ENCODE measurements at regions not wholly inside any gene's neighbourhood (a gene's known extent, or its start where the extent isn't known, plus 50 kb on each side); places are given as distances from the start of the nearest gene placed in this dataset.

DNA sequence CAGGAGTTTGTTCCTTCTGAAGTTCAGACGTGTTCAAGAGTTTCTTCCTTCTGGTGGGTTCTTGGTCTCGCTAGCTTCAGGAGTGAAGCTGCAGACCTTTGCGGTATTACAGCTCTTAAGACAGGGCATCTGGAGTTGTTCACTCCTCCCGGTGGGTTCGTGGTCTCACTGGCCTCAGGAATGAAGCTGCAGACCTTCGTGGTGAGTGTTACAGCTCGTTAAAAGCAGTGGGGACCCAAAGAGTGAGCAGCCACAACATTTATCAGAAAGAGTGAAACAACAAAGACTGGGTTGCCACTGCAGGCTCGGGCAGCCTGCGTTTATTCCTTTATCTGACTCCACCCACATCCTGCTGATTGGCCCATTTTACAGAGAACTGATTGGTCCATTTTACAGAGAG lies 373.1 kb downstream of the ETS1 start:
- Histone ChIP-seq H3K36me3 (replicated peaks; ENCODE audit: low read depth, low read length) (no peaks in the 10 kb centered on the region), H4K20me1 (ENCODE audit: insufficient read depth, low read length) (no peaks in the 10 kb centered on the region), H3K79me2 (ENCODE audit: low read length) (no peaks in the 10 kb centered on the region), H3K27me3 (ENCODE audit: low read depth, low read length) (no peaks in the 10 kb centered on the region), H2AFZ (ENCODE audit: low read depth, low read length) (no peak overlapping the region), H3K4me2 (ENCODE audit: low read length) (no peak overlapping the region), H3K4me1 (ENCODE audit: low read length) (no peaks in the 10 kb centered on the region), H3K9me3 (ENCODE audit: insufficient read depth, low read length) (no peaks in the 10 kb centered on the region; the same call in 1 of the 2 replicates), H3K9ac (ENCODE audit: low read length) (no peak overlapping the region), H3K4me3 (ENCODE audit: low read length) (no peak overlapping the region), H3K27ac (ENCODE audit: low read length) (no peak overlapping the region)
- TF ChIP-seq EZH2phosphoT487 (IDR thresholded peaks at IDR 0.05; ENCODE audit: low read depth) = no peak
- TF ChIP-seq, protein P1, sequence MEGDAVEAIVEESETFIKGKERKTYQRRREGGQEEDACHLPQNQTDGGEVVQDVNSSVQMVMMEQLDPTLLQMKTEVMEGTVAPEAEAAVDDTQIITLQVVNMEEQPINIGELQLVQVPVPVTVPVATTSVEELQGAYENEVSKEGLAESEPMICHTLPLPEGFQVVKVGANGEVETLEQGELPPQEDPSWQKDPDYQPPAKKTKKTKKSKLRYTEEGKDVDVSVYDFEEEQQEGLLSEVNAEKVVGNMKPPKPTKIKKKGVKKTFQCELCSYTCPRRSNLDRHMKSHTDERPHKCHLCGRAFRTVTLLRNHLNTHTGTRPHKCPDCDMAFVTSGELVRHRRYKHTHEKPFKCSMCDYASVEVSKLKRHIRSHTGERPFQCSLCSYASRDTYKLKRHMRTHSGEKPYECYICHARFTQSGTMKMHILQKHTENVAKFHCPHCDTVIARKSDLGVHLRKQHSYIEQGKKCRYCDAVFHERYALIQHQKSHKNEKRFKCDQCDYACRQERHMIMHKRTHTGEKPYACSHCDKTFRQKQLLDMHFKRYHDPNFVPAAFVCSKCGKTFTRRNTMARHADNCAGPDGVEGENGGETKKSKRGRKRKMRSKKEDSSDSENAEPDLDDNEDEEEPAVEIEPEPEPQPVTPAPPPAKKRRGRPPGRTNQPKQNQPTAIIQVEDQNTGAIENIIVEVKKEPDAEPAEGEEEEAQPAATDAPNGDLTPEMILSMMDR (IDR thresholded peaks at IDR 0.05; ENCODE audit: low read depth, low read length) = no peak

DNA sequence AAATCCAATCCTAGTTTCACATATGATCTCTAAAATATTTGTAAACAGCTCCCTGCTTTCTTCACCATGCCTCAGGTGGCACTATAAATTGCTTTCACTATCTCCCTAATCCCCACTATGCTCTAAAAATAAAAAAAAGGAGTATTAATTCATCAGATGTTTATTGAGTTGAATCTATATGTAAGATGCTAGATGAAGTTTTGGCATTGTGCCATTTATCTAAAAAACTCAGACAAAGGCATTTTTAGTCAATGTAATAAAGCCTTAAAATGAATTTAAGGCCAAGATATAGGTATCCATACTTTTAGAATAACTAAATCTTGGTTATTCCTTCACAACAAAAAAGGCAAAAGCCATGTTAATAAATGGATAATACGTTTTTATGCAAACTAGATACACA lies 373.9 kb downstream of the ETS1 start:
- H4K20me1 ChIP-seq (ENCODE audit: insufficient read depth, low read length) = no peaks in the 10 kb centered on the region
- TF ChIP-seq, protein P1 (IDR thresholded peaks at IDR 0.05; ENCODE audit: low read depth, low read length) = no peak
- no peak for TF ChIP-seq EZH2phosphoT487 (IDR thresholded peaks at IDR 0.05; ENCODE audit: low read depth)

DNA sequence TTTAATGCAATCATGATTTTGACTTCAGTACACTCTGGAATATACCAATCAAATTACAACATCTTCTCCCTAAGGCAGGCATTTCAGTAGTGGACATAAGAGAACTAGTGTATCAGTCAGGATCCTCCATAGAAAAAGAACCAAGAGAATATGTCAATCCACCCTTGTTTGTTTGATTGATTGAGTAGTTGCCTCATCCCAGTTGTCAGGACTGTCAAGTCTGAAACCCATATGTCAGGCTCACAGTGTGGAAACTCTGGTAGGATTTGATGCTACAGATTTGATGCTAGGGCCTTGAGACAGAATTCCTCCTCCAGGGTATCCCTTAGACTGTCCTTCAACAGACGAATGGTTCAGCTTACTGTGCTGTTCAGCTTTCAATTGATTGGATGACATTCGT lies 375.0 kb downstream of the ETS1 start:
- Histone ChIP-seq H3K36me3 (replicated peaks; ENCODE audit: low read depth, low read length) (no peaks in the 10 kb centered on the region), H3K4me2 (ENCODE audit: low read length) (no peak overlapping the region), H2AFZ (ENCODE audit: low read depth, low read length) (no peak overlapping the region), H3K79me2 (ENCODE audit: low read length) (no peaks in the 10 kb centered on the region), H3K27me3 (ENCODE audit: low read depth, low read length) (no peaks in the 10 kb centered on the region), H3K9me3 (ENCODE audit: insufficient read depth, low read length) (no peaks in the 10 kb centered on the region; the same call in 1 of the 2 replicates), H3K27ac (ENCODE audit: low read length) (no peak overlapping the region), H3K4me1 (ENCODE audit: low read length) (no peaks in the 10 kb centered on the region), H4K20me1 (ENCODE audit: insufficient read depth, low read length) (no peaks in the 10 kb centered on the region), H3K9ac (ENCODE audit: low read length) (no peak overlapping the region), H3K4me3 (ENCODE audit: low read length) (no peak overlapping the region)
- TF ChIP-seq, protein P1 (IDR thresholded peaks at IDR 0.05; ENCODE audit: low read depth, low read length) = no peak

More for the DNA sequence above, 373.9 kb downstream of the ETS1 start:
- no peak overlapping the region for H3K4me3 ChIP-seq (ENCODE audit: low read length)
- no peak overlapping the region for H3K27ac ChIP-seq (ENCODE audit: low read length)
- H3K4me2 ChIP-seq (ENCODE audit: low read length) = no peak overlapping the region
- no peaks in the 10 kb centered on the region for H3K79me2 ChIP-seq (ENCODE audit: low read length)
- no peak overlapping the region for H3K9ac ChIP-seq (ENCODE audit: low read length)
- H3K4me1 ChIP-seq (ENCODE audit: low read length) = no peaks in the 10 kb centered on the region
- H3K9me3 ChIP-seq (ENCODE audit: insufficient read depth, low read length) = no peaks in the 10 kb centered on the region; the same call in 1 of the 2 replicates
- no peaks in the 10 kb centered on the region for H3K27me3 ChIP-seq (ENCODE audit: low read depth, low read length)
- no peak overlapping the region for H2AFZ ChIP-seq (ENCODE audit: low read depth, low read length)
- no peaks in the 10 kb centered on the region for H3K36me3 ChIP-seq (replicated peaks; ENCODE audit: low read depth, low read length)

DNA sequence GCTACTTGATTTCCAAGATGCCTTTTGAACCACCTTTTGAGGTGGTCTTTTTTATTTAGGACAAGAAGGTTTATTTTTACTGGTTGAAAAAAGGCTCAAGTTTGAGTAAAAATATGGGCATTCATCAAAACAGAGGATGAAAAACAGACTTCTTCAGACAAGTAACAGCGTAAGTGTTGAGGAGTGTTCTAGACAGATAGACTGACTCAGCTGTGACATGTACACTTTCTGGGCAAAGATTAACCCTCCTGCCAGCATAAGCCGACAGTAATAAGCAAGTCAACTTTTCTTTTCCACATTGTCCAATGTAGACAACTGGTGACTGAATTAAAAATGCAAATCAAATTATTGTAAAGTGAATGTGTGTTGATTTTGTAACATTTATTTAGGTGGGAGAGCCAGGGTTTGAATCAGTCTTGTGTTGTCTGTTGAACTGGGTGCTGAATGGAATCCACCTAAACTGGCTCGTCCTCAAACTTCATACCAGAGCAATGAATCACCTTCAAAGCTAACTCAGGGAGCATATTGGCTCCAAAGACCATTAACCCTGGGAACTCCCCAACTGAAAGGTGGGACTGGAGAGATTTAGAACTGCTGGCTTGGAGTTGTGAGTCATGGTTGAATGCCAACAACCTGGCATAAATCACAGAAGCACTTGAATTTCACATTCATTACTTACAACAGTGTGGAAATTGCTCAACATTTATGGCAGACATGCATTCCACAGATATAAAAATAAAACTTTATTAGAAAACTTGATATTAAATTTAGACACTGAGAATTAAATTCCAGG lies 377.0 kb downstream of the ETS1 start:
- no peaks in the 10 kb centered on the region for H4K20me1 ChIP-seq (ENCODE audit: insufficient read depth, low read length)
- H3K27me3 ChIP-seq (ENCODE audit: low read depth, low read length) = no peaks in the 10 kb centered on the region
- H3K4me3 ChIP-seq (ENCODE audit: low read length) = no peak overlapping the region
- no peak overlapping the region for H2AFZ ChIP-seq (ENCODE audit: low read depth, low read length)
- no peaks in the 10 kb centered on the region for H3K79me2 ChIP-seq (ENCODE audit: low read length)
- H3K4me2 ChIP-seq (ENCODE audit: low read length) = no peak overlapping the region
- H3K9me3 ChIP-seq (ENCODE audit: insufficient read depth, low read length) = no peaks in the 10 kb centered on the region
- no peaks in the 10 kb centered on the region for H3K36me3 ChIP-seq (replicated peaks; ENCODE audit: low read depth, low read length)
- no peaks in the 10 kb centered on the region for H3K4me1 ChIP-seq (ENCODE audit: low read length)
- no peak overlapping the region for H3K27ac ChIP-seq (ENCODE audit: low read length)
- no peak overlapping the region for H3K9ac ChIP-seq (ENCODE audit: low read length)
- TF ChIP-seq, protein P1 (IDR thresholded peaks at IDR 0.05; ENCODE audit: low read depth, low read length) = no peak
- no peak for TF ChIP-seq EZH2phosphoT487 (IDR thresholded peaks at IDR 0.05; ENCODE audit: low read depth)

Data from OCI-LY3 (cell line).